Spleen (tissue), 7 donors: ENCODE measurements at regions not wholly inside any gene's neighbourhood (a gene's known extent, or its start where the extent isn't known, plus 50 kb on each side); places are given as distances from the start of the nearest gene placed in this dataset.

Experiments
- POLR2A ChIP-seq, 3 donors: fragments of 450-650 bp; IDR thresholded peaks; one replicate each; pipeline ENCODE4 v1.5.1; 2017; ENCODE audit warnings: antibody characterized with exemption in 3 of 3, mild to moderate bottlenecking in 1 of 3
- TF ChIP-seq, protein P1 (sequence below), 11 experiments: fragments of 200-600 bp in 7 of 11; fragments of 450-650 bp in 4 of 11; sonication (generic) in 4 of 11; IDR thresholded peaks in 8 of 11; conservative IDR thresholded peaks in 3 of 11; 1 replicate in 7 of 11; 2 replicates in 4 of 11; pipeline versions ENCODE4 v1.4.0 to v1.8.0; 2016 to 2021; ENCODE audit warnings: antibody characterized with exemption in 11 of 11, inconsistent platforms in 4 of 11, mild to moderate bottlenecking in 1 of 11
- donor health status: DM: no; HTN: no; CAD: no; lungs with moderate emphysema.
- donor health status: DM: no; HTN: no; CAD: no.
- donor health status: DM: no; HTN: no; CAD: no.

- no peak for TF ChIP-seq POLR2A (IDR thresholded peaks at IDR 0.05)
- TF ChIP-seq, protein P1, sequence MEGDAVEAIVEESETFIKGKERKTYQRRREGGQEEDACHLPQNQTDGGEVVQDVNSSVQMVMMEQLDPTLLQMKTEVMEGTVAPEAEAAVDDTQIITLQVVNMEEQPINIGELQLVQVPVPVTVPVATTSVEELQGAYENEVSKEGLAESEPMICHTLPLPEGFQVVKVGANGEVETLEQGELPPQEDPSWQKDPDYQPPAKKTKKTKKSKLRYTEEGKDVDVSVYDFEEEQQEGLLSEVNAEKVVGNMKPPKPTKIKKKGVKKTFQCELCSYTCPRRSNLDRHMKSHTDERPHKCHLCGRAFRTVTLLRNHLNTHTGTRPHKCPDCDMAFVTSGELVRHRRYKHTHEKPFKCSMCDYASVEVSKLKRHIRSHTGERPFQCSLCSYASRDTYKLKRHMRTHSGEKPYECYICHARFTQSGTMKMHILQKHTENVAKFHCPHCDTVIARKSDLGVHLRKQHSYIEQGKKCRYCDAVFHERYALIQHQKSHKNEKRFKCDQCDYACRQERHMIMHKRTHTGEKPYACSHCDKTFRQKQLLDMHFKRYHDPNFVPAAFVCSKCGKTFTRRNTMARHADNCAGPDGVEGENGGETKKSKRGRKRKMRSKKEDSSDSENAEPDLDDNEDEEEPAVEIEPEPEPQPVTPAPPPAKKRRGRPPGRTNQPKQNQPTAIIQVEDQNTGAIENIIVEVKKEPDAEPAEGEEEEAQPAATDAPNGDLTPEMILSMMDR (IDR thresholded peaks at IDR 0.05 in 8 of 11, conservative IDR thresholded peaks at IDR 0.05 in 3 of 11), result no peak
These were observed 152.8 kb upstream of the PABPC3 start for GRCh38 chr13:24943136-24943535.
